GM18499 (cell line): ENCODE measurements at regions not wholly inside any gene's neighbourhood (a gene's known extent, or its start where the extent isn't known, plus 50 kb on each side); places are given as distances from the start of the nearest gene placed in this dataset.
A peak's percentile ranks its signal among the peaks of the same experiment; 100 is the strongest.
"Not testable (repeated sequence)": the region's sequence is repeated elsewhere in the genome, so short reads cannot be mapped to it uniquely, and the experiment has no call there.

Experiments
- ATAC-seq: cut with Tn5 transposase; IDR thresholded peaks from one replicate; pipeline ENCODE4 v1.9.1; 2021; ENCODE audit warnings: moderate number of reproducible peaks; ENCODE audit not compliant: insufficient read depth, unreplicated experiment

- ATAC-seq, result no peak
Observed at GRCh38 chr1:244314921-244315559, 136.7 kb downstream of the ADSS2 start.

GRCh38 chr1:244315996-244316395 lies 135.7 kb downstream of the ADSS2 start:
- ATAC-seq, result no peak

- ATAC-seq, result no peak
Observed at GRCh38 chr1:244316407-244316806, 135.3 kb downstream of the ADSS2 start.

GRCh38 chr1:244316986-244317655 lies 134.6 kb downstream of the ADSS2 start:
- no peak for ATAC-seq

GRCh38 chr1:244318078-244318477 lies 133.6 kb downstream of the ADSS2 start:
- no peak for ATAC-seq

GRCh38 chr1:244318512-244318911 lies 133.2 kb downstream of the ADSS2 start:
- no peak for ATAC-seq

GRCh38 chr1:244319283-244320132 lies 132.2 kb downstream of the ADSS2 start:
- ATAC-seq, result peak; percentile 72

- no peak for ATAC-seq
Observed at GRCh38 chr1:244322181-244322580, 129.5 kb downstream of the ADSS2 start.

- no peak for ATAC-seq
Observed at GRCh38 chr1:244322791-244323521, 128.8 kb downstream of the ADSS2 start.

- no peak for ATAC-seq
Observed at GRCh38 chr1:244324176-244324883, 127.4 kb downstream of the ADSS2 start.

GRCh38 chr1:244325056-244325758 lies 126.5 kb downstream of the ADSS2 start:
- ATAC-seq, result peak; percentile 63

- no peak for ATAC-seq
Observed at GRCh38 chr1:244326757-244327156, 125.0 kb downstream of the ADSS2 start.

- no peak for ATAC-seq
Observed at GRCh38 chr1:244327533-244327932, 124.2 kb downstream of the ADSS2 start.

GRCh38 chr1:244328476-244328875 lies 123.2 kb downstream of the ADSS2 start:
- no peak for ATAC-seq

GRCh38 chr1:244329591-244330317 lies 122.0 kb downstream of the ADSS2 start:
- no peak for ATAC-seq

GRCh38 chr1:244330318-244330625 lies 121.4 kb downstream of the ADSS2 start:
- no peak for ATAC-seq

GRCh38 chr1:244332761-244333160 lies 118.9 kb downstream of the ADSS2 start:
- ATAC-seq, result not testable (repeated sequence)

- ATAC-seq, result not testable (repeated sequence)
Observed at GRCh38 chr1:244334315-244334714, 117.4 kb downstream of the ADSS2 start.

- ATAC-seq, result not testable (repeated sequence)
Observed at GRCh38 chr1:244334842-244335241, 116.9 kb downstream of the ADSS2 start.
